ENCODE measurements at regions not wholly inside any gene's neighbourhood (a gene's known extent, or its start where the extent isn't known, plus 50 kb on each side); places are given as distances from the start of the nearest gene placed in this dataset.

DNA sequence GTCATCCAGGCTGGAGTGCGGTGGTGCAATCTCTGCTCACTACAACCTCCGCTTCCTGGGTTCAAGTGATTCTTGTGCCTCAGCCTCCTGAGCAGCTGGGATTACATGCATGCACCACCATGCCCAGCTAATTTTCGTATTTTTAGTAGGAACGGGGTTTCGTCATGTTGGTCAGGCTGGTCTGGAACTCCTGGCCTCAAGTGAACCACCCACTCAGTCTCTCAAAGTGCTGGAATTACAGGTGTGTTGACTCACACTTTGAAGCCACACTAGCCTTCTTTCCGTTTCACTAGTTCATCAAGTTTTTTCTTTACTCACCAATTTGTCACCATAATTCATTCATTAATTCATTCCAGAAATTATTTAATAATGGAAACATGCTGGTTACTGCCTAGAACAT lies 298.4 kb upstream of the MTNR1B start:
- TF ChIP-seq, protein P1, sequence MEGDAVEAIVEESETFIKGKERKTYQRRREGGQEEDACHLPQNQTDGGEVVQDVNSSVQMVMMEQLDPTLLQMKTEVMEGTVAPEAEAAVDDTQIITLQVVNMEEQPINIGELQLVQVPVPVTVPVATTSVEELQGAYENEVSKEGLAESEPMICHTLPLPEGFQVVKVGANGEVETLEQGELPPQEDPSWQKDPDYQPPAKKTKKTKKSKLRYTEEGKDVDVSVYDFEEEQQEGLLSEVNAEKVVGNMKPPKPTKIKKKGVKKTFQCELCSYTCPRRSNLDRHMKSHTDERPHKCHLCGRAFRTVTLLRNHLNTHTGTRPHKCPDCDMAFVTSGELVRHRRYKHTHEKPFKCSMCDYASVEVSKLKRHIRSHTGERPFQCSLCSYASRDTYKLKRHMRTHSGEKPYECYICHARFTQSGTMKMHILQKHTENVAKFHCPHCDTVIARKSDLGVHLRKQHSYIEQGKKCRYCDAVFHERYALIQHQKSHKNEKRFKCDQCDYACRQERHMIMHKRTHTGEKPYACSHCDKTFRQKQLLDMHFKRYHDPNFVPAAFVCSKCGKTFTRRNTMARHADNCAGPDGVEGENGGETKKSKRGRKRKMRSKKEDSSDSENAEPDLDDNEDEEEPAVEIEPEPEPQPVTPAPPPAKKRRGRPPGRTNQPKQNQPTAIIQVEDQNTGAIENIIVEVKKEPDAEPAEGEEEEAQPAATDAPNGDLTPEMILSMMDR (IDR thresholded peaks at IDR 0.05), result no peak
- TF ChIP-seq POLR2A (IDR thresholded peaks at IDR 0.05) (no peak), EP300 (IDR thresholded peaks at IDR 0.05) (no peak)
